Activated CD8-positive, alpha-beta memory T cell treated with anti-CD3 and anti-CD28 coated beads, Interleukin-2, amount 10 ng/mL, durations not matched to agents 7 days and 5 days (primary cell): ENCODE measurements at regions not wholly inside any gene's neighbourhood (a gene's known extent, or its start where the extent isn't known, plus 50 kb on each side); places are given as distances from the start of the nearest gene placed in this dataset.
"Not testable (repeated sequence)": the region's sequence is repeated elsewhere in the genome, so short reads cannot be mapped to it uniquely, and the experiment has no call there.

Experiments used
- ATAC-seq: fragments of 150-1000 bp; cut with Tn5 transposase; one replicate; pipeline ENCODE4 v1.10.0; 2021; ENCODE audit warnings: moderate library complexity
- CTCF ChIA-PET: fragments of 350-600 bp; sonication (Branson Sonifier 250); formaldehyde crosslinking; loops from one replicate; lab custom pipeline; 2021; ENCODE audit warnings: antibody characterized with exemption; lab: Charles Lee
- DNase-seq: peaks from one replicate; pipeline ENCODE4 v3.0.0-alpha.2; 2020
- H3K27ac Mint-ChIP-seq: one replicate; pipeline ENCODE4 v1.8.0; 2021; ENCODE audit warnings: mild to moderate bottlenecking, mixed read lengths
- H3K27me3 Mint-ChIP-seq: one replicate; pipeline ENCODE4 v1.8.0; 2021; ENCODE audit warnings: mixed read lengths
- H3K36me3 Mint-ChIP-seq: one replicate; pipeline ENCODE4 v1.8.0; 2021; ENCODE audit warnings: mild to moderate bottlenecking, mixed read lengths
- H3K4me1 Mint-ChIP-seq: one replicate; pipeline ENCODE4 v1.8.0; 2021; ENCODE audit warnings: mixed read lengths
- H3K4me3 Mint-ChIP-seq: one replicate; pipeline ENCODE4 v1.8.0; 2021; ENCODE audit warnings: mild to moderate bottlenecking, moderate library complexity, mixed read lengths
- H3K9me3 Mint-ChIP-seq: one replicate; pipeline ENCODE4 v1.8.0; 2022; ENCODE audit warnings: low read depth, mixed read lengths

GRCh38 chr11:16542353-16542752 is 186.0 kb upstream of the SOX6 start:
- H3K4me1 Mint-ChIP-seq = no peaks in the 10 kb centered on the region
- CTCF ChIA-PET = no interaction called here
- no peaks in the 10 kb centered on the region for H3K36me3 Mint-ChIP-seq
- no peaks in the 10 kb centered on the region for H3K27me3 Mint-ChIP-seq
- ATAC-seq = no peak
- H3K27ac Mint-ChIP-seq = no peak overlapping the region
- H3K4me3 Mint-ChIP-seq = no peak overlapping the region
- no peak for DNase-seq
- no peaks in the 10 kb centered on the region for H3K9me3 Mint-ChIP-seq

GRCh38 chr11:16536513-16536912 is 180.2 kb upstream of the SOX6 start:
- ATAC-seq (no peak), DNase-seq (no peak)
- H3K4me3 Mint-ChIP-seq = no peak overlapping the region
- no peaks in the 10 kb centered on the region for H3K36me3 Mint-ChIP-seq
- H3K27ac Mint-ChIP-seq = no peak overlapping the region
- H3K9me3 Mint-ChIP-seq = no peaks in the 10 kb centered on the region
- H3K4me1 Mint-ChIP-seq = no peaks in the 10 kb centered on the region
- H3K27me3 Mint-ChIP-seq = no peaks in the 10 kb centered on the region
- CTCF ChIA-PET = no interaction called here

GRCh38 chr11:16528639-16529038 is 172.3 kb upstream of the SOX6 start:
- no peaks in the 10 kb centered on the region for H3K36me3 Mint-ChIP-seq
- no peaks in the 10 kb centered on the region for H3K4me1 Mint-ChIP-seq
- H3K9me3 Mint-ChIP-seq = no peaks in the 10 kb centered on the region
- H3K4me3 Mint-ChIP-seq = no peak overlapping the region
- CTCF ChIA-PET = no interaction called here
- no peaks in the 10 kb centered on the region for H3K27me3 Mint-ChIP-seq
- H3K27ac Mint-ChIP-seq = no peak overlapping the region
- DNase-seq = no peak
- ATAC-seq = no peak

GRCh38 chr11:16527525-16528246 is 171.3 kb upstream of the SOX6 start:
- H3K27me3 Mint-ChIP-seq = no peaks in the 10 kb centered on the region
- ATAC-seq (no peak), DNase-seq (no peak)
- H3K4me1 Mint-ChIP-seq = no peaks in the 10 kb centered on the region
- H3K36me3 Mint-ChIP-seq = no peaks in the 10 kb centered on the region
- no peak overlapping the region for H3K4me3 Mint-ChIP-seq
- H3K27ac Mint-ChIP-seq = no peak overlapping the region
- H3K9me3 Mint-ChIP-seq = no peaks in the 10 kb centered on the region
- CTCF ChIA-PET = no interaction called here

GRCh38 chr11:16526947-16527346 is 170.6 kb upstream of the SOX6 start:
- H3K27ac Mint-ChIP-seq = no peak overlapping the region
- H3K4me1 Mint-ChIP-seq = no peaks in the 10 kb centered on the region
- H3K9me3 Mint-ChIP-seq = peaks cover 2% of the 10 kb centered on the region
- no peaks in the 10 kb centered on the region for H3K27me3 Mint-ChIP-seq
- CTCF ChIA-PET = no interaction called here
- H3K36me3 Mint-ChIP-seq = no peaks in the 10 kb centered on the region
- no peak for ATAC-seq
- no peak overlapping the region for H3K4me3 Mint-ChIP-seq
- DNase-seq = no peak

GRCh38 chr11:16520713-16521112 is 164.4 kb upstream of the SOX6 start:
- H3K36me3 Mint-ChIP-seq = not testable (repeated sequence)

GRCh38 chr11:16512899-16513241 is 156.5 kb upstream of the SOX6 start:
- H3K27me3 Mint-ChIP-seq = no peaks in the 10 kb centered on the region
- CTCF ChIA-PET = no interaction called here
- no peak overlapping the region for H3K27ac Mint-ChIP-seq
- no peaks in the 10 kb centered on the region for H3K4me1 Mint-ChIP-seq
- H3K9me3 Mint-ChIP-seq = no peaks in the 10 kb centered on the region
- no peak for DNase-seq
- H3K4me3 Mint-ChIP-seq = no peak overlapping the region
- no peak for ATAC-seq
- H3K36me3 Mint-ChIP-seq = no peaks in the 10 kb centered on the region

More at GRCh38 chr11:16520713-16521112, 164.4 kb upstream of the SOX6 start:
- H3K27ac Mint-ChIP-seq, H3K9me3 Mint-ChIP-seq, CTCF ChIA-PET, H3K4me3 Mint-ChIP-seq, ATAC-seq, DNase-seq, H3K4me1 Mint-ChIP-seq, H3K27me3 Mint-ChIP-seq: not testable (repeated sequence)

- Mint-ChIP-seq H3K9me3 (no peaks in the 10 kb centered on the region), H3K4me3 (no peak overlapping the region), H3K4me1 (no peaks in the 10 kb centered on the region), H3K36me3 (no peaks in the 10 kb centered on the region), H3K27me3 (no peaks in the 10 kb centered on the region), H3K27ac (no peak overlapping the region)
- DNase-seq (no peak), ATAC-seq (no peak)
- CTCF ChIA-PET = no interaction called here
Measured at GRCh38 chr11:16512198-16512898, 156.0 kb upstream of the SOX6 start.

- Mint-ChIP-seq H3K27me3 (no peaks in the 10 kb centered on the region), H3K36me3 (no peaks in the 10 kb centered on the region), H3K4me3 (no peak overlapping the region), H3K4me1 (no peaks in the 10 kb centered on the region), H3K9me3 (no peaks in the 10 kb centered on the region), H3K27ac (no peak overlapping the region)
- DNase-seq = no peak
- no peak for ATAC-seq
- CTCF ChIA-PET = no interaction called here
Measured at GRCh38 chr11:16511116-16512114, 155.1 kb upstream of the SOX6 start.

GRCh38 chr11:16505481-16505880 is 149.1 kb upstream of the SOX6 start:
- ATAC-seq (no peak), DNase-seq (no peak)
- Mint-ChIP-seq H3K27me3 (no peaks in the 10 kb centered on the region), H3K9me3 (peaks cover 6% of the 10 kb centered on the region), H3K4me1 (no peaks in the 10 kb centered on the region), H3K36me3 (no peaks in the 10 kb centered on the region), H3K27ac (no peak overlapping the region), H3K4me3 (no peak overlapping the region)
- CTCF ChIA-PET = no interaction called here

GRCh38 chr11:16503891-16504290 is 147.5 kb upstream of the SOX6 start:
- ATAC-seq, H3K4me1 Mint-ChIP-seq, DNase-seq, H3K27me3 Mint-ChIP-seq, H3K27ac Mint-ChIP-seq, H3K36me3 Mint-ChIP-seq, CTCF ChIA-PET, H3K4me3 Mint-ChIP-seq, H3K9me3 Mint-ChIP-seq: not testable (repeated sequence)

GRCh38 chr11:16494918-16495691 is 138.8 kb upstream of the SOX6 start:
- Mint-ChIP-seq H3K9me3 (peaks cover 2% of the 10 kb centered on the region), H3K4me1 (no peaks in the 10 kb centered on the region), H3K27ac (no peak overlapping the region), H3K27me3 (no peaks in the 10 kb centered on the region), H3K36me3 (no peaks in the 10 kb centered on the region), H3K4me3 (no peak overlapping the region)
- ATAC-seq (no peak), DNase-seq (no peak)
- CTCF ChIA-PET = no interaction called here

GRCh38 chr11:16484434-16484833 is 128.1 kb upstream of the SOX6 start:
- no peak for DNase-seq
- no peak overlapping the region for H3K27ac Mint-ChIP-seq
- no peaks in the 10 kb centered on the region for H3K9me3 Mint-ChIP-seq
- CTCF ChIA-PET = no interaction called here
- no peak for ATAC-seq
- H3K4me3 Mint-ChIP-seq = no peak overlapping the region
- H3K27me3 Mint-ChIP-seq = no peaks in the 10 kb centered on the region
- no peaks in the 10 kb centered on the region for H3K36me3 Mint-ChIP-seq
- H3K4me1 Mint-ChIP-seq = no peaks in the 10 kb centered on the region
